Stomach smooth muscle (tissue), 2 donors: ENCODE measurements at regions not wholly inside any gene's neighbourhood (a gene's known extent, or its start where the extent isn't known, plus 50 kb on each side); places are given as distances from the start of the nearest gene placed in this dataset.
"Not testable (repeated sequence)": the region's sequence is repeated elsewhere in the genome, so short reads cannot be mapped to it uniquely, and the experiment has no call there.

Source experiments
- H3K27ac ChIP-seq: one replicate; pipeline ENCODE4 v1.7.0; 2013; ENCODE audit warnings: mild to moderate bottlenecking, low read length, inconsistent platforms
- H3K27me3 ChIP-seq, 2 donors: one replicate each; pipeline ENCODE4 v1.7.0; 2013; ENCODE audit warnings: low read length in 2 of 2; ENCODE audit not compliant: insufficient read depth in 2 of 2, control insufficient read depth in 1 of 2
- H3K36me3 ChIP-seq, 2 donors: one replicate each; pipeline ENCODE4 v1.7.0; 2013; ENCODE audit warnings: low read length in 2 of 2; ENCODE audit not compliant: control insufficient read depth in 2 of 2, insufficient read depth in 2 of 2
- H3K4me1 ChIP-seq: one replicate; pipeline ENCODE4 v1.7.0; 2013; ENCODE audit warnings: low read length; ENCODE audit not compliant: control insufficient read depth, insufficient read depth
- H3K4me3 ChIP-seq, 2 donors: one replicate each; pipeline ENCODE4 v1.7.0; 2013; ENCODE audit warnings: low read length in 2 of 2
- H3K9ac ChIP-seq, 2 donors: one replicate each; pipeline ENCODE4 v1.7.0; 2013; ENCODE audit warnings: low read length in 2 of 2, mild to moderate bottlenecking in 1 of 2
- H3K9me3 ChIP-seq, 2 donors: one replicate each; pipeline ENCODE4 v1.7.0; 2013; ENCODE audit warnings: low read length in 2 of 2; ENCODE audit not compliant: control insufficient read depth in 2 of 2
- donor health status: healthy.
- donor health status: Pancreatic carcinoma.

GRCh38 chr1:80363689-80364475 lies 1357.4 kb upstream of the ADGRL4 start:
- no peak overlapping the region for H3K27ac ChIP-seq
- no peaks in the 10 kb centered on the region for H3K4me1 ChIP-seq
- H3K9ac ChIP-seq = no peak overlapping the region
- no peaks in the 10 kb centered on the region for H3K9me3 ChIP-seq
- no peak overlapping the region for H3K4me3 ChIP-seq
- no peaks in the 10 kb centered on the region for H3K27me3 ChIP-seq
- H3K36me3 ChIP-seq = no peaks in the 10 kb centered on the region

GRCh38 chr1:80359666-80360065 lies 1353.1 kb upstream of the ADGRL4 start:
- no peak overlapping the region for H3K27ac ChIP-seq
- H3K4me3 ChIP-seq = no peak overlapping the region
- H3K9ac ChIP-seq = no peak overlapping the region
- H3K4me1 ChIP-seq = no peaks in the 10 kb centered on the region
- no peaks in the 10 kb centered on the region for H3K36me3 ChIP-seq
- H3K9me3 ChIP-seq = no peaks in the 10 kb centered on the region
- H3K27me3 ChIP-seq = no peaks in the 10 kb centered on the region

- Histone ChIP-seq H3K27me3 (no peaks in the 10 kb centered on the region), H3K4me3 (no peak overlapping the region), H3K9me3 (no peaks in the 10 kb centered on the region), H3K36me3 (no peaks in the 10 kb centered on the region), H3K27ac (no peak overlapping the region), H3K9ac (no peak overlapping the region), H3K4me1 (no peaks in the 10 kb centered on the region)
These were observed 1342.7 kb upstream of the ADGRL4 start for GRCh38 chr1:80349218-80349617.

- H3K9ac ChIP-seq = no peak overlapping the region
- no peaks in the 10 kb centered on the region for H3K36me3 ChIP-seq
- H3K27ac ChIP-seq = no peak overlapping the region
- no peak overlapping the region for H3K4me3 ChIP-seq
- H3K9me3 ChIP-seq = peaks cover 0 to 2% of the 10 kb centered on the region in 2 donors
- H3K27me3 ChIP-seq = no peaks in the 10 kb centered on the region
- no peaks in the 10 kb centered on the region for H3K4me1 ChIP-seq
These were observed 1334.5 kb upstream of the ADGRL4 start for GRCh38 chr1:80341021-80341420.

- no peak overlapping the region for H3K9ac ChIP-seq
- H3K4me1 ChIP-seq = no peaks in the 10 kb centered on the region
- no peaks in the 10 kb centered on the region for H3K27me3 ChIP-seq
These were observed 1311.6 kb upstream of the ADGRL4 start for GRCh38 chr1:80318108-80318507.

GRCh38 chr1:80310703-80311245 lies 1304.2 kb upstream of the ADGRL4 start:
- Histone ChIP-seq H3K27me3 (no peaks in the 10 kb centered on the region), H3K4me1 (no peaks in the 10 kb centered on the region), H3K9me3 (no peaks in the 10 kb centered on the region), H3K36me3 (no peaks in the 10 kb centered on the region), H3K27ac (no peak overlapping the region), H3K4me3 (no peak overlapping the region), H3K9ac (no peak overlapping the region)

More at GRCh38 chr1:80318108-80318507, 1311.6 kb upstream of the ADGRL4 start:
- H3K9me3 ChIP-seq = no peaks in the 10 kb centered on the region
- H3K27ac ChIP-seq = no peak overlapping the region
- no peaks in the 10 kb centered on the region for H3K36me3 ChIP-seq
- H3K4me3 ChIP-seq = no peak overlapping the region

GRCh38 chr1:80305466-80305865 lies 1298.9 kb upstream of the ADGRL4 start:
- no peaks in the 10 kb centered on the region for H3K9me3 ChIP-seq
- no peaks in the 10 kb centered on the region for H3K4me1 ChIP-seq
- no peak overlapping the region for H3K9ac ChIP-seq
- no peaks in the 10 kb centered on the region for H3K27me3 ChIP-seq
- no peak overlapping the region for H3K4me3 ChIP-seq
- no peaks in the 10 kb centered on the region for H3K36me3 ChIP-seq
- no peak overlapping the region for H3K27ac ChIP-seq

GRCh38 chr1:80293818-80294217 lies 1287.3 kb upstream of the ADGRL4 start:
- Histone ChIP-seq H3K9me3 (no peaks in the 10 kb centered on the region), H3K27ac (no peak overlapping the region), H3K36me3 (no peaks in the 10 kb centered on the region), H3K9ac (no peak overlapping the region), H3K27me3 (no peaks in the 10 kb centered on the region), H3K4me3 (no peak overlapping the region), H3K4me1 (no peaks in the 10 kb centered on the region)

GRCh38 chr1:80288750-80289149 lies 1282.2 kb upstream of the ADGRL4 start:
- not testable (repeated sequence) for H3K36me3 ChIP-seq, H3K9ac ChIP-seq, H3K4me1 ChIP-seq, H3K27me3 ChIP-seq, H3K27ac ChIP-seq, H3K9me3 ChIP-seq, H3K4me3 ChIP-seq

GRCh38 chr1:80282536-80282935 lies 1276.0 kb upstream of the ADGRL4 start:
- Histone ChIP-seq H3K27ac (no peak overlapping the region), H3K36me3 (no peaks in the 10 kb centered on the region), H3K9ac (no peak overlapping the region), H3K27me3 (no peaks in the 10 kb centered on the region), H3K4me1 (no peaks in the 10 kb centered on the region), H3K4me3 (no peak overlapping the region), H3K9me3 (no peaks in the 10 kb centered on the region)

- Histone ChIP-seq H3K9me3 (no peaks in the 10 kb centered on the region), H3K9ac (no peak overlapping the region), H3K4me3 (no peak overlapping the region), H3K27ac (no peak overlapping the region), H3K4me1 (no peaks in the 10 kb centered on the region), H3K36me3 (no peaks in the 10 kb centered on the region), H3K27me3 (no peaks in the 10 kb centered on the region)
These were observed 1272.4 kb upstream of the ADGRL4 start for GRCh38 chr1:80278936-80279335.
